IMR-90 (cell line): ENCODE measurements at regions not wholly inside any gene's neighbourhood (a gene's known extent, or its start where the extent isn't known, plus 50 kb on each side); places are given as distances from the start of the nearest gene placed in this dataset.
A peak's percentile ranks its signal among the peaks of the same experiment; 100 is the strongest.

Experiments used
- ATAC-seq: fragments of 200-7000 bp; cut with Tn5 transposase; 2 replicates; pipeline ENCODE4 v1.9.1; 2020; ENCODE audit warnings: low read depth, mild to moderate bottlenecking, moderate library complexity
- BruUV-seq: library from RNA; stranded (reverse); fragments of 400-500 nt; replicated peaks from 2 replicates; lab custom pipeline; 2021; lab: Mats Ljungman, UMichigan
- CTCF ChIA-PET: fragments of 300-600 bp; formaldehyde crosslinking; extraction: SDS; loops from one replicate; lab custom pipeline; 2021; ENCODE audit warnings: antibody characterized with exemption; lab: Yijun Ruan, JAX
- POLR2A ChIA-PET: fragments of 300-600 bp; sonication (Branson Sonifier 250); formaldehyde crosslinking; loops from one replicate; lab custom pipeline; 2022; ENCODE audit warnings: antibody characterized with exemption; ENCODE audit not compliant: unreplicated experiment; lab: Charles Lee
- DNase-seq: peaks from one replicate; pipeline ENCODE4 v3.0.0; 2013
- H2AFZ ChIP-seq: replicated peaks from 2 replicates; pipeline ENCODE3; 2013; ENCODE audit warnings: low read length, mild to moderate bottlenecking; ENCODE audit not compliant: poor library complexity
- H2AK5ac ChIP-seq: 2 replicates; pipeline ENCODE4 v1.6.1; 2013; ENCODE audit warnings: low read depth, low read length, inconsistent platforms
- H2AK9ac ChIP-seq: replicated peaks from 2 replicates; pipeline ENCODE3; 2013; ENCODE audit warnings: mild to moderate bottlenecking, low read depth, low read length, moderate library complexity; ENCODE audit not compliant: poor library complexity
- H2BK120ac ChIP-seq: 2 replicates; pipeline ENCODE4 v1.6.1; 2013; ENCODE audit warnings: low read depth, low read length, inconsistent platforms
- H2BK15ac ChIP-seq: 3 replicates; pipeline ENCODE4 v1.6.1; 2013; ENCODE audit warnings: low read depth, low read length, inconsistent platforms
- H2BK20ac ChIP-seq: 2 replicates; pipeline ENCODE4 v1.6.1; 2013; ENCODE audit warnings: low read depth, mild to moderate bottlenecking, inconsistent platforms, low read length, moderate library complexity
- H2BK5ac ChIP-seq: 2 replicates; pipeline ENCODE4 v1.6.1; 2013; ENCODE audit warnings: mild to moderate bottlenecking, low read depth, low read length, inconsistent platforms; ENCODE audit not compliant: poor library complexity, severe bottlenecking
- H3K14ac ChIP-seq: replicated peaks from 2 replicates; pipeline ENCODE4 v1.6.1; 2013; ENCODE audit warnings: low read depth, low read length, inconsistent platforms
- H3K18ac ChIP-seq: 2 replicates; pipeline ENCODE4 v1.6.1; 2013; ENCODE audit warnings: low read depth, low read length, control low read depth
- H3K23ac ChIP-seq: 2 replicates; pipeline ENCODE4 v1.6.1; 2013; ENCODE audit warnings: low read depth, low read length, inconsistent platforms
- H3K27ac ChIP-seq: 2 replicates; pipeline ENCODE4 v1.5.1; 2013; ENCODE audit warnings: mild to moderate bottlenecking, control low read depth, low read length; ENCODE audit not compliant: insufficient read depth
- H3K27me3 ChIP-seq: 2 replicates; pipeline ENCODE4 v1.6.1; 2013; ENCODE audit warnings: low read length; ENCODE audit not compliant: control insufficient read depth, insufficient read depth
- H3K36me3 ChIP-seq: 2 replicates; pipeline ENCODE4 v1.6.1; 2013; ENCODE audit warnings: low read length, mixed read lengths; ENCODE audit not compliant: control insufficient read depth, insufficient read depth
- H3K4ac ChIP-seq: 2 replicates; pipeline ENCODE4 v1.6.1; 2013; ENCODE audit warnings: low read depth, low read length, inconsistent platforms
- H3K4me1 ChIP-seq: 2 replicates; pipeline ENCODE4 v1.6.1; 2013; ENCODE audit warnings: low read length, mixed read lengths; ENCODE audit not compliant: control insufficient read depth, insufficient read depth
- H3K4me2 ChIP-seq: 2 replicates; pipeline ENCODE4 v1.6.1; 2013; ENCODE audit warnings: low read depth, mild to moderate bottlenecking, control low read depth, low read length, moderate library complexity
- H3K4me3 ChIP-seq: 2 replicates; pipeline ENCODE4 v1.5.1; 2013; ENCODE audit warnings: low read depth, mild to moderate bottlenecking, control low read depth, low read length, moderate library complexity; ENCODE audit not compliant: insufficient read depth
- H3K56ac ChIP-seq: 2 replicates; pipeline ENCODE4 v1.6.1; 2013; ENCODE audit warnings: low read length, inconsistent platforms; ENCODE audit not compliant: insufficient read depth; ENCODE audit errors: extremely low read depth
- H3K79me1 ChIP-seq, 2 experiments: 2 replicates each; pipeline ENCODE4 v1.6.1; 2013; ENCODE audit warnings: low read length in 2 of 2, inconsistent platforms in 1 of 2, low read depth in 1 of 2
- H3K9ac ChIP-seq: 2 replicates; pipeline ENCODE4 v1.6.1; 2013; ENCODE audit warnings: low read depth, low read length, control low read depth
- H3K9me1 ChIP-seq: 2 replicates; pipeline ENCODE4 v1.6.1; 2013; ENCODE audit warnings: low read length, inconsistent platforms; ENCODE audit not compliant: insufficient read depth
- H3K9me3 ChIP-seq: 2 replicates; pipeline ENCODE4 v1.6.1; 2013; ENCODE audit warnings: low read length; ENCODE audit not compliant: control insufficient read depth, insufficient read depth
- H4K20me1 ChIP-seq: 2 replicates; pipeline ENCODE4 v1.6.1; 2013; ENCODE audit warnings: low read length, inconsistent platforms; ENCODE audit not compliant: insufficient read depth
- H4K5ac ChIP-seq: 2 replicates; pipeline ENCODE4 v1.6.1; 2013; ENCODE audit warnings: mild to moderate bottlenecking, low read depth, low read length, control low read depth
- H4K8ac ChIP-seq, 2 experiments: 2 replicates each; pipeline ENCODE4 v1.6.1; 2013; ENCODE audit warnings: low read depth in 2 of 2, low read length in 2 of 2, control low read depth in 1 of 2, inconsistent platforms in 1 of 2
- H4K91ac ChIP-seq: 2 replicates; pipeline ENCODE4 v1.6.1; 2013; ENCODE audit warnings: low read depth, low read length, inconsistent platforms; ENCODE audit not compliant: insufficient read depth
- BHLHE40 ChIP-seq: fragments of 150-350 bp; IDR thresholded peaks from 2 replicates; pipeline ENCODE4 v1.6.1; 2016; ENCODE audit warnings: mild to moderate bottlenecking, low read depth, low read length
- CTCF ChIP-seq: conservative IDR thresholded peaks from 2 replicates; pipeline ENCODE4 v1.5.1; 2012; ENCODE audit warnings: mild to moderate bottlenecking, low read depth, low read length, improper control_type of control experiment
- MXI1 ChIP-seq: IDR thresholded peaks from 2 replicates; pipeline ENCODE4 v1.6.1; 2012; ENCODE audit warnings: low read depth, mild to moderate bottlenecking, low read length, moderate library complexity, borderline replicate concordance
- WGBS, 2 experiments: methylation state at CpG; one replicate each; pipeline versions ENCODE4 v1.1.5 to v1.1.7; 2013; ENCODE audit warnings: missing lambda C conversion rate in 2 of 2; ENCODE audit not compliant: insufficient read length in 1 of 2; ENCODE audit errors: extremely low coverage in 2 of 2; 5-methylcytosine and 5-hydroxymethylcytosine counted together
- dilution Hi-C: fragments of 300-500 bp; cut with HindIII; formaldehyde crosslinking; loops from one replicate; pipeline ENCODE4 v1.14.3; 2018; ENCODE audit warnings: low sequenced_read_pairs; ENCODE audit not compliant: unreplicated experiment
- in situ Hi-C: fragments of 300-500 bp; cut with MboI; formaldehyde crosslinking; loops from 3 replicates; pipeline ENCODE4 v1.14.3; 2019; ENCODE audit warnings: low sequenced_read_pairs, inconsistent platforms, mixed read lengths
- intact Hi-C: fragments of 100-400 bp; cut with micrococcal nuclease; formaldehyde crosslinking; loops from 2 replicates; pipeline ENCODE4 v1.10.0; 2022

- DNase-seq: no peak
- H3K14ac ChIP-seq: no peak overlapping the region
- no peak overlapping the region for H2BK15ac ChIP-seq
- no peak overlapping the region for H4K91ac ChIP-seq
- dilution Hi-C loops: no loop called here
- H3K27me3 ChIP-seq: no peaks in the 10 kb centered on the region
- H2AK5ac ChIP-seq: no peak overlapping the region
- H4K5ac ChIP-seq: no peak overlapping the region
- TF ChIP-seq BHLHE40 (no peak), MXI1 (no peak), CTCF (peak; percentile 23; the same call in 1 of the 2 replicates)
- H3K27ac ChIP-seq: no peak overlapping the region
- no peak overlapping the region for H3K56ac ChIP-seq
- H2AFZ ChIP-seq: no peak overlapping the region
- no peaks in the 10 kb centered on the region for H3K9me1 ChIP-seq
- H4K20me1 ChIP-seq: no peaks in the 10 kb centered on the region
- no peak overlapping the region for H3K23ac ChIP-seq
- H3K18ac ChIP-seq: no peak overlapping the region
- H3K4me3 ChIP-seq: no peak overlapping the region
- H2AK9ac ChIP-seq: no peak overlapping the region
- ChIA-PET POLR2A (no interaction called here), CTCF (no interaction called here)
- ATAC-seq: no peak
- WGBS, 2 experiments: no CpG with 5 or more reads among the region's 11 CpGs
- no peak overlapping the region for H2BK20ac ChIP-seq
- no peak overlapping the region for H2BK120ac ChIP-seq
- no peak overlapping the region for H2BK5ac ChIP-seq
- no peak overlapping the region for H3K4ac ChIP-seq
- intact Hi-C loops: no loop called here
- in situ Hi-C loops: no loop called here
- no peak overlapping the region for H3K9ac ChIP-seq
- no peak overlapping the region for H4K8ac ChIP-seq
- H3K36me3 ChIP-seq: no peaks in the 10 kb centered on the region
- H3K4me1 ChIP-seq: no peaks in the 10 kb centered on the region
- BruUV-seq: no TSS peak
- H3K79me1 ChIP-seq: no peaks in the 10 kb centered on the region
- no peaks in the 10 kb centered on the region for H3K9me3 ChIP-seq
- no peak overlapping the region for H3K4me2 ChIP-seq
Observed at GRCh38 chr14:106094654-106095189, 568.3 kb downstream of the TMEM121 start.
